Stomach (tissue), 4 donors: ENCODE measurements at regions not wholly inside any gene's neighbourhood (a gene's known extent, or its start where the extent isn't known, plus 50 kb on each side); places are given as distances from the start of the nearest gene placed in this dataset.
"Not testable (repeated sequence)": the region's sequence is repeated elsewhere in the genome, so short reads cannot be mapped to it uniquely, and the experiment has no call there.

Experiments
- CTCF ChIP-seq, 7 experiments: fragments of 450-650 bp in 4 of 7; fragments of 200-600 bp in 3 of 7; sonication (generic) in 3 of 7; IDR thresholded peaks; one replicate each; pipeline ENCODE4 v1.5.1; 2016 to 2019; ENCODE audit warnings: antibody characterized with exemption in 7 of 7, control low read depth in 2 of 7, mild to moderate bottlenecking in 1 of 7
- POLR2AphosphoS5 ChIP-seq, 3 donors: sonication (generic); formaldehyde crosslinking; IDR thresholded peaks; one replicate each; pipeline ENCODE4 v1.6.1; 2016; ENCODE audit warnings: antibody characterized with exemption in 3 of 3

- TF ChIP-seq POLR2AphosphoS5, CTCF (IDR thresholded peaks at IDR 0.05): not testable (repeated sequence)
These were observed 57.5 kb upstream of the ZNF267 start for GRCh38 chr16:31816141-31816540.
